ENCODE measurements at regions not wholly inside any gene's neighbourhood (a gene's known extent, or its start where the extent isn't known, plus 50 kb on each side); places are given as distances from the start of the nearest gene placed in this dataset.

- TF ChIP-seq GATA2 (IDR thresholded peaks at IDR 0.05; ENCODE audit: low read depth, low read length) (no peak), GATA3 (IDR thresholded peaks at IDR 0.05; ENCODE audit: low read depth, low read length) (no peak)
These were observed 410.8 kb downstream of the NPIPA8 start for GRCh38 chr16:17925761-17926160.
